ENCODE measurements at regions not wholly inside any gene's neighbourhood (a gene's known extent, or its start where the extent isn't known, plus 50 kb on each side); places are given as distances from the start of the nearest gene placed in this dataset.

- 92% methylated on average over 11 of the region's 11 CpGs for WGBS
- no peak overlapping the region for H3K4me3 ChIP-seq (ENCODE audit: low read depth, low read length)
- no peak overlapping the region for H3K27ac ChIP-seq (ENCODE audit: low read depth)
- no peaks in the 10 kb centered on the region for H3K4me1 ChIP-seq (ENCODE audit: insufficient read depth)
- DNase-seq (ENCODE audit: extremely low spot score), result no peak
- no peaks in the 10 kb centered on the region for H3K36me3 ChIP-seq (ENCODE audit: insufficient read depth)
Observed at GRCh38 chr9:134245179-134245578, 80.8 kb upstream of the RNU6ATAC start.

GRCh38 chr9:134247918-134248631 is 78.2 kb upstream of the RXRA start:
- DNase-seq (ENCODE audit: extremely low spot score), result no peak
- H3K36me3 ChIP-seq (ENCODE audit: insufficient read depth), result no peaks in the 10 kb centered on the region
- WGBS, result 83% methylated on average over 5 of the region's 5 CpGs
- no peaks in the 10 kb centered on the region for H3K4me1 ChIP-seq (ENCODE audit: insufficient read depth)
- no peak overlapping the region for H3K4me3 ChIP-seq (ENCODE audit: low read depth, low read length)
- H3K27ac ChIP-seq (ENCODE audit: low read depth), result no peak overlapping the region

- no peak for DNase-seq (ENCODE audit: extremely low spot score)
- no peaks in the 10 kb centered on the region for H3K36me3 ChIP-seq (ENCODE audit: insufficient read depth)
- H3K4me1 ChIP-seq (ENCODE audit: insufficient read depth), result no peaks in the 10 kb centered on the region
- no peak overlapping the region for H3K4me3 ChIP-seq (ENCODE audit: low read depth, low read length)
- no peak overlapping the region for H3K27ac ChIP-seq (ENCODE audit: low read depth)
- WGBS, result 87% methylated on average over 33 of the region's 33 CpGs
Observed at GRCh38 chr9:134251296-134252069, 74.8 kb upstream of the RXRA start.

- no peaks in the 10 kb centered on the region for H3K4me1 ChIP-seq (ENCODE audit: insufficient read depth)
- no peak overlapping the region for H3K27ac ChIP-seq (ENCODE audit: low read depth)
- H3K4me3 ChIP-seq (ENCODE audit: low read depth, low read length), result no peak overlapping the region
- no peak for DNase-seq (ENCODE audit: extremely low spot score)
- no peaks in the 10 kb centered on the region for H3K36me3 ChIP-seq (ENCODE audit: insufficient read depth)
- 89% methylated on average over 23 of the region's 23 CpGs for WGBS
Observed at GRCh38 chr9:134252084-134252830, 74.0 kb upstream of the RXRA start.

- Histone ChIP-seq H3K27ac (ENCODE audit: low read depth) (no peak overlapping the region), H3K4me3 (ENCODE audit: low read depth, low read length) (no peak overlapping the region), H3K36me3 (ENCODE audit: insufficient read depth) (no peaks in the 10 kb centered on the region), H3K4me1 (ENCODE audit: insufficient read depth) (no peaks in the 10 kb centered on the region)
- 73% methylated on average over 4 of the region's 4 CpGs for WGBS
- no peak for DNase-seq (ENCODE audit: extremely low spot score)
Observed at GRCh38 chr9:134253606-134254205, 72.5 kb upstream of the RXRA start.

- H3K4me3 ChIP-seq (ENCODE audit: low read depth, low read length), result no peak overlapping the region
- no peaks in the 10 kb centered on the region for H3K36me3 ChIP-seq (ENCODE audit: insufficient read depth)
- no peak for DNase-seq (ENCODE audit: extremely low spot score)
- WGBS, result 90% methylated on average over 10 of the region's 10 CpGs
- no peak overlapping the region for H3K27ac ChIP-seq (ENCODE audit: low read depth)
- no peaks in the 10 kb centered on the region for H3K4me1 ChIP-seq (ENCODE audit: insufficient read depth)
Observed at GRCh38 chr9:134258332-134258731, 67.9 kb upstream of the RXRA start.

- Histone ChIP-seq H3K4me1 (ENCODE audit: insufficient read depth) (no peaks in the 10 kb centered on the region), H3K27ac (ENCODE audit: low read depth) (no peak overlapping the region), H3K36me3 (ENCODE audit: insufficient read depth) (no peaks in the 10 kb centered on the region), H3K4me3 (ENCODE audit: low read depth, low read length) (no peak overlapping the region)
- DNase-seq (ENCODE audit: extremely low spot score), result no peak
- WGBS, result 84% methylated on average over 11 of the region's 11 CpGs
Observed at GRCh38 chr9:134258828-134259546, 67.3 kb upstream of the RXRA start.

GRCh38 chr9:134259708-134260107 is 66.5 kb upstream of the RXRA start:
- Histone ChIP-seq H3K36me3 (ENCODE audit: insufficient read depth) (no peaks in the 10 kb centered on the region), H3K4me3 (ENCODE audit: low read depth, low read length) (no peak overlapping the region), H3K4me1 (ENCODE audit: insufficient read depth) (no peaks in the 10 kb centered on the region), H3K27ac (ENCODE audit: low read depth) (no peak overlapping the region)
- DNase-seq (ENCODE audit: extremely low spot score), result no peak
- WGBS, result 93% methylated on average over 14 of the region's 14 CpGs

- 90% methylated on average over 18 of the region's 18 CpGs for WGBS
- DNase-seq (ENCODE audit: extremely low spot score), result no peak
Observed at GRCh38 chr9:134260801-134261200, 65.5 kb upstream of the RXRA start.

GRCh38 chr9:134262035-134262434 is 64.2 kb upstream of the RXRA start:
- no peak for DNase-seq (ENCODE audit: extremely low spot score)
- Histone ChIP-seq H3K4me3 (ENCODE audit: low read depth, low read length) (no peak overlapping the region), H3K27ac (ENCODE audit: low read depth) (no peak overlapping the region), H3K4me1 (ENCODE audit: insufficient read depth) (no peaks in the 10 kb centered on the region), H3K36me3 (ENCODE audit: insufficient read depth) (no peaks in the 10 kb centered on the region)
- WGBS, result 93% methylated on average over 10 of the region's 10 CpGs

More at GRCh38 chr9:134260801-134261200, 65.5 kb upstream of the RXRA start:
- Histone ChIP-seq H3K4me3 (ENCODE audit: low read depth, low read length) (no peak overlapping the region), H3K36me3 (ENCODE audit: insufficient read depth) (no peaks in the 10 kb centered on the region), H3K27ac (ENCODE audit: low read depth) (no peak overlapping the region), H3K4me1 (ENCODE audit: insufficient read depth) (no peaks in the 10 kb centered on the region)

- DNase-seq (ENCODE audit: extremely low spot score), result no peak
- no peak overlapping the region for H3K4me3 ChIP-seq (ENCODE audit: low read depth, low read length)
- H3K4me1 ChIP-seq (ENCODE audit: insufficient read depth), result no peaks in the 10 kb centered on the region
- WGBS, result 53% methylated on average over 11 of the region's 11 CpGs
- H3K36me3 ChIP-seq (ENCODE audit: insufficient read depth), result no peaks in the 10 kb centered on the region
- H3K27ac ChIP-seq (ENCODE audit: low read depth), result no peak overlapping the region
Observed at GRCh38 chr9:134263596-134263995, 62.7 kb upstream of the RXRA start.

- H3K27ac ChIP-seq (ENCODE audit: low read depth), result no peak overlapping the region
- WGBS, result 80% methylated on average over 11 of the region's 11 CpGs
- H3K4me1 ChIP-seq (ENCODE audit: insufficient read depth), result no peaks in the 10 kb centered on the region
- H3K36me3 ChIP-seq (ENCODE audit: insufficient read depth), result no peaks in the 10 kb centered on the region
- no peak overlapping the region for H3K4me3 ChIP-seq (ENCODE audit: low read depth, low read length)
- no peak for DNase-seq (ENCODE audit: extremely low spot score)
Observed at GRCh38 chr9:134264169-134264568, 62.1 kb upstream of the RXRA start.

GRCh38 chr9:134265078-134265477 is 61.2 kb upstream of the RXRA start:
- 87% methylated on average over 7 of the region's 7 CpGs for WGBS
- Histone ChIP-seq H3K4me3 (ENCODE audit: low read depth, low read length) (no peak overlapping the region), H3K27ac (ENCODE audit: low read depth) (no peak overlapping the region), H3K4me1 (ENCODE audit: insufficient read depth) (no peaks in the 10 kb centered on the region), H3K36me3 (ENCODE audit: insufficient read depth) (no peaks in the 10 kb centered on the region)
- DNase-seq (ENCODE audit: extremely low spot score), result no peak

All from urinary bladder (tissue), 3 donors.